ENCODE measurements at regions not wholly inside any gene's neighbourhood (a gene's known extent, or its start where the extent isn't known, plus 50 kb on each side); places are given as distances from the start of the nearest gene placed in this dataset.

GRCh38 chr1:30054126-30054525 lies 669.3 kb downstream of the MATN1 start:
- DNase-seq (ENCODE audit: low read depth, low spot score) (no peak), ATAC-seq (no peak), FAIRE-seq (no peak)
- no peak overlapping the region for H2AFZ ChIP-seq (ENCODE audit: control insufficient read depth, low read depth, low read length)
- H3K4me2 ChIP-seq (ENCODE audit: control insufficient read depth, insufficient read depth), result no peak overlapping the region
- WGBS (ENCODE audit: insufficient coverage, insufficient replicate concordance, low lambda C conversion rate, missing lambda C conversion rate), result 6% methylated on average over 1 of the region's 1 CpG
- H4K20me1 ChIP-seq (ENCODE audit: control insufficient read depth, insufficient read depth), result no peaks in the 10 kb centered on the region
- H3K9me3 ChIP-seq (replicated peaks; ENCODE audit: control insufficient read depth, insufficient read depth, low read length), result no peaks in the 10 kb centered on the region
- H3K4me3 ChIP-seq, result no peak overlapping the region
- H3K9ac ChIP-seq (ENCODE audit: control insufficient read depth, insufficient read depth, low read length), result no peak overlapping the region
- no peaks in the 10 kb centered on the region for H3K79me2 ChIP-seq (ENCODE audit: control insufficient read depth, insufficient read depth, low read length)
- RAD21 ChIA-PET (ENCODE audit: unreplicated experiment), result no interaction called here
- no peaks in the 10 kb centered on the region for H3K4me1 ChIP-seq (ENCODE audit: control insufficient read depth, insufficient read depth, low read length)
- peaks cover 0 to 3% of the 10 kb centered on the region in 2 experiments; a peak in 2 of 4 replicates for H3K27me3 ChIP-seq (replicated peaks in 1 of 2; ENCODE audit: control insufficient read depth in 2 of 2, insufficient read depth in 2 of 2, low read length in 1 of 2)
- SMC1A ChIA-PET (ENCODE audit: uncharacterized antibody, unreplicated experiment), result no interaction called here
- BruUV-seq (replicated peaks), result no TSS peak
- intact Hi-C loops (cut with micrococcal nuclease; ENCODE audit: unreplicated experiment) (no loop called here), in situ Hi-C loops (cut with MboI) (no loop called here)
- H3K36me3 ChIP-seq (ENCODE audit: control insufficient read depth in 2 of 2, insufficient read depth in 2 of 2, low read length in 1 of 2), result no peaks in the 10 kb centered on the region
- no peak overlapping the region for H3K27ac ChIP-seq (ENCODE audit: control insufficient read depth, insufficient read depth)
- CTCF ChIA-PET, result no interaction called here
- POLR2A ChIA-PET, result no interaction called here
- TF ChIP-seq REST (IDR thresholded peaks at IDR 0.05; ENCODE audit: low read depth, low read length) (no peak), SMC3 (IDR thresholded peaks at IDR 0.05; ENCODE audit: borderline replicate concordance, low read length) (no peak), USF2 (IDR thresholded peaks at IDR 0.05; ENCODE audit: borderline replicate concordance, low read depth, low read length) (no peak), ZBTB11 (CRISPR knock-in tag; IDR thresholded peaks at IDR 0.05) (no peak), PKNOX1 (IDR thresholded peaks at IDR 0.05) (no peak), RCOR1 (conservative IDR thresholded peaks at IDR 0.05; ENCODE audit: low read depth, low read length) (no peak), PAX5 (IDR thresholded peaks at IDR 0.05; ENCODE audit: borderline replicate concordance, low read depth, low read length) (no peak), E2F4 (IDR thresholded peaks at IDR 0.05; ENCODE audit: low read depth, low read length) (no peak), MXI1 (IDR thresholded peaks at IDR 0.05; ENCODE audit: low read depth, low read length) (no peak), ELK1 (IDR thresholded peaks at IDR 0.05; ENCODE audit: low read depth, low read length) (no peak), HSF1 (IDR thresholded peaks at IDR 0.05; ENCODE audit: low read depth, low read length) (no peak)
